H1 (cell line): ENCODE measurements at regions not wholly inside any gene's neighbourhood (a gene's known extent, or its start where the extent isn't known, plus 50 kb on each side); places are given as distances from the start of the nearest gene placed in this dataset.

Experiments
- CHD1 ChIP-seq: IDR thresholded peaks from 2 replicates; pipeline ENCODE4 v1.6.1; 2012; ENCODE audit warnings: low read depth, low read length, improper control_type of control experiment
- CREB1 ChIP-seq: IDR thresholded peaks from 2 replicates; pipeline ENCODE4 v1.6.1; 2012; ENCODE audit warnings: inconsistent platforms
- CTCF ChIP-seq, 3 experiments: IDR thresholded peaks; 1 replicate in 2 of 3; 2 replicates in 1 of 3; pipeline versions ENCODE4 v1.5.1 to v1.6.1; 2011; ENCODE audit warnings: low read length in 3 of 3, mild to moderate bottlenecking in 3 of 3, inconsistent platforms in 2 of 3, low read depth in 1 of 3, moderate library complexity in 1 of 3; ENCODE audit not compliant: insufficient read depth in 1 of 3; ENCODE audit errors: control extremely low read depth in 1 of 3
- EZH2 ChIP-seq: fragments of 200-600 bp; sonication (generic); IDR thresholded peaks from 2 replicates; pipeline ENCODE4 v1.7.1; 2012; ENCODE audit warnings: low read depth, mild to moderate bottlenecking, moderate library complexity, low read length, inconsistent platforms; ENCODE audit not compliant: severe bottlenecking
- POLR2A ChIP-seq, 2 experiments: IDR thresholded peaks; 1 replicate in 1 of 2; 2 replicates in 1 of 2; pipeline ENCODE4 v1.6.1; 2011; ENCODE audit warnings: low read depth in 2 of 2, low read length in 2 of 2, mild to moderate bottlenecking in 2 of 2; ENCODE audit errors: control extremely low read depth in 1 of 2
- RAD21 ChIP-seq, 2 experiments: IDR thresholded peaks in 1 of 2; conservative IDR thresholded peaks in 1 of 2; 2 replicates each; pipeline ENCODE4 v1.6.1; 2011; ENCODE audit warnings: low read depth in 2 of 2, low read length in 2 of 2, improper control_type of control experiment in 1 of 2, inconsistent platforms in 1 of 2, mild to moderate bottlenecking in 1 of 2, moderate library complexity in 1 of 2

GRCh38 chr11:69582756-69583467 lies 58.0 kb upstream of the CCND1 start:
- TF ChIP-seq CTCF (IDR thresholded peaks at IDR 0.05; ENCODE audit: control extremely low read depth in 1 of 3, insufficient read depth in 1 of 3, low read depth in 1 of 3, low read length in 3 of 3) (no peak), CREB1 (no peak), RAD21 (IDR thresholded peaks at IDR 0.05 in 1 of 2, conservative IDR thresholded peaks at IDR 0.05 in 1 of 2; ENCODE audit: low read depth in 2 of 2, low read length in 2 of 2) (no peak), EZH2 (no peak), POLR2A (IDR thresholded peaks at IDR 0.05; ENCODE audit: control extremely low read depth in 1 of 2, low read depth in 2 of 2, low read length in 2 of 2) (no peak), CHD1 (no peak)
